ENCODE measurements at regions not wholly inside any gene's neighbourhood (a gene's known extent, or its start where the extent isn't known, plus 50 kb on each side); places are given as distances from the start of the nearest gene placed in this dataset.

DNA sequence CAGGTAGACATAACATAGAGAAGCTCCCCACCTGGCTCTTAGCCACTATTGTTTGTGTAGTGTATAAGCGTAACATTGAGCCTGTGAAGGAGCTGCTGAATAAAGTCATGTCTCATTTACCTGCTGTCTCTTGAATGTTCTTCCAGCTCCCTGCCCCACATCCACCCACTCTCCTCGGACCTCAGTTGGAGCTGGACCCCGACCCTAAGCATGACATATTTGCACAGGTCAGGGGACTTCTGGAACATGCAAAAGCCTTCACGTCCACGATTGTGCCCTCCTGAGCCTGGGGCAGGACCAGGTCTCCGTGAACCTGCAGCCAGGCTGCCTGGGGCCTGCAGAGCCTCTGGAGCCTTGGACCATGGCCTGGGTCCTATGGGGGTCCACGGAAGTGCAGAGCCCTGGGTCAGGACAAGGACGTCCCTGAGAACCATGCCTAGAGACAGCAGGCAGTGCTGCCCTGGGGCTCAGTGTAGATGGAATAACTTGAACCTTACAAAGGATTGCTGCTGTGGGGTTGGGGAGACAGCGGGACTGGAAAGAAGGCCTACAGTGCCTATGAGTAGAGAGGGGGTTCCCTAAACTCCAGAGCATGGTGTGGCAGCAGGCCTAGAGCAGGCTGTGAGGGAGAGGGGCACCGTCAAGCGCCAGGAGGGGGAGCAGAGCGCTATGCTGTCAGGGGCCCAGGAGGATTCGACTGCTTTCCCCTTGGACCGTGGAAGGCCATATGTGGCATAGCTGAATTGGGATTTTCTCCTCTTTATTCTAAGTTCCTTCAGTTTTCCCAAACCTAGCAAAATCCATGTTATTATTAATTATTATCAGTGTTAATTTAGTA lies 99.9 kb upstream of the ZNF236 start:
- intact Hi-C loops (cut with micrococcal nuclease): no loop called here
- H3K9ac ChIP-seq (ENCODE audit: low read depth, low read length): no peak overlapping the region
- ChIA-PET CTCF (interaction anchor here (0.6 to 1.0 kb wide), 2 partner anchors 13 to 24 kb away, joined by 3 read pairs; no protein-coding TSS in a partner anchor), POLR2A (ENCODE audit: unreplicated experiment) (no interaction called here)
- DNase-seq (no peak), ATAC-seq (ENCODE audit: low read depth) (no peak)
- H3K36me3 ChIP-seq (ENCODE audit: control insufficient read depth, insufficient read depth, low read length): no peaks in the 10 kb centered on the region
- no peak overlapping the region for H2AK5ac ChIP-seq (ENCODE audit: low read depth, low read length)
- no peaks in the 10 kb centered on the region for H3K9me3 ChIP-seq (ENCODE audit: control insufficient read depth, insufficient read depth, low read length)
- dilution Hi-C loops (cut with HindIII; ENCODE audit: low sequenced_read_pairs, unreplicated experiment): no loop called here
- no peaks in the 10 kb centered on the region for H4K20me1 ChIP-seq (ENCODE audit: insufficient read depth, low read length)
- in situ Hi-C loops (cut with MboI; ENCODE audit: low sequenced_read_pairs): no loop called here
- WGBS, 2 experiments (ENCODE audit: extremely low coverage in 2 of 2, insufficient read length in 1 of 2): 78% methylated on average over 5 of the region's 14 CpGs; no CpG with 5 or more reads in 1 of the 2 experiments
- H3K4me1 ChIP-seq (ENCODE audit: control insufficient read depth, insufficient read depth, low read length): no peaks in the 10 kb centered on the region
- H2AFZ ChIP-seq (replicated peaks; ENCODE audit: low read length, poor library complexity): no peak overlapping the region
- no peak overlapping the region for H2AK9ac ChIP-seq (replicated peaks; ENCODE audit: low read depth, low read length, poor library complexity)
- H2BK120ac ChIP-seq (ENCODE audit: low read depth, low read length): no peak overlapping the region
- no TSS peak for BruUV-seq (replicated peaks)
- no peak overlapping the region for H3K4ac ChIP-seq (ENCODE audit: low read depth, low read length)
- H3K18ac ChIP-seq (ENCODE audit: low read depth, low read length): no peak overlapping the region
- H2BK15ac ChIP-seq (ENCODE audit: low read depth, low read length): no peak overlapping the region
- no peak overlapping the region for H3K23ac ChIP-seq (ENCODE audit: low read depth, low read length)
- no peak overlapping the region for H2BK5ac ChIP-seq (ENCODE audit: low read depth, low read length, poor library complexity, severe bottlenecking)
- TF ChIP-seq CEBPB (IDR thresholded peaks at IDR 0.05; ENCODE audit: low read depth, low read length) (no peak), CHD1 (IDR thresholded peaks at IDR 0.05; ENCODE audit: low read depth, low read length) (no peak), RFX5 (IDR thresholded peaks at IDR 0.05; ENCODE audit: low read depth, low read length) (no peak), SMC3 (IDR thresholded peaks at IDR 0.05; ENCODE audit: low read depth, low read length) (no peak), MAFK (IDR thresholded peaks at IDR 0.05; ENCODE audit: low read depth, low read length) (no peak)
- TF ChIP-seq, protein P1, sequence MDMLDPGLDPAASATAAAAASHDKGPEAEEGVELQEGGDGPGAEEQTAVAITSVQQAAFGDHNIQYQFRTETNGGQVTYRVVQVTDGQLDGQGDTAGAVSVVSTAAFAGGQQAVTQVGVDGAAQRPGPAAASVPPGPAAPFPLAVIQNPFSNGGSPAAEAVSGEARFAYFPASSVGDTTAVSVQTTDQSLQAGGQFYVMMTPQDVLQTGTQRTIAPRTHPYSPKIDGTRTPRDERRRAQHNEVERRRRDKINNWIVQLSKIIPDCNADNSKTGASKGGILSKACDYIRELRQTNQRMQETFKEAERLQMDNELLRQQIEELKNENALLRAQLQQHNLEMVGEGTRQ (IDR thresholded peaks at IDR 0.05; ENCODE audit: low read depth, low read length): no peak
- H4K8ac ChIP-seq (ENCODE audit: low read depth in 2 of 2, low read length in 2 of 2): no peak overlapping the region
- H3K4me2 ChIP-seq (ENCODE audit: low read depth, low read length): no peak overlapping the region
- H2BK20ac ChIP-seq (ENCODE audit: low read depth, low read length): no peak overlapping the region
- no peak overlapping the region for H4K5ac ChIP-seq (ENCODE audit: low read depth, low read length)
- H3K27ac ChIP-seq (ENCODE audit: insufficient read depth, low read length): no peak overlapping the region
- no peak overlapping the region for H3K4me3 ChIP-seq (ENCODE audit: insufficient read depth, low read depth, low read length)
- no peak overlapping the region for H4K91ac ChIP-seq (ENCODE audit: insufficient read depth, low read depth, low read length)
- H3K14ac ChIP-seq (replicated peaks; ENCODE audit: low read depth, low read length): no peak overlapping the region
- H3K27me3 ChIP-seq (ENCODE audit: control insufficient read depth, insufficient read depth, low read length): peaks cover 7% of the 10 kb centered on the region
- no peaks in the 10 kb centered on the region for H3K79me1 ChIP-seq (ENCODE audit: low read depth in 1 of 2, low read length in 2 of 2)
- no peaks in the 10 kb centered on the region for H3K9me1 ChIP-seq (ENCODE audit: insufficient read depth, low read length)
- no peak overlapping the region for H3K56ac ChIP-seq (ENCODE audit: extremely low read depth, insufficient read depth, low read length)

All from IMR-90 (cell line).